Uterus (tissue), 2 donors: ENCODE measurements at regions not wholly inside any gene's neighbourhood (a gene's known extent, or its start where the extent isn't known, plus 50 kb on each side); places are given as distances from the start of the nearest gene placed in this dataset.

Experiments
- POLR2A ChIP-seq, 2 donors: fragments of 450-650 bp; IDR thresholded peaks; one replicate each; pipeline ENCODE4 v1.6.1; 2016; ENCODE audit warnings: antibody characterized with exemption in 2 of 2, mild to moderate bottlenecking in 1 of 2, moderate library complexity in 1 of 2
- TF ChIP-seq, protein P1 (sequence below), 4 experiments: fragments of 200-600 bp in 2 of 4; fragments of 450-650 bp in 2 of 4; sonication (generic) in 2 of 4; IDR thresholded peaks; one replicate each; pipeline ENCODE4 v1.5.1; 2016 to 2019; ENCODE audit warnings: antibody characterized with exemption in 4 of 4, mild to moderate bottlenecking in 2 of 4, moderate library complexity in 1 of 4

DNA sequence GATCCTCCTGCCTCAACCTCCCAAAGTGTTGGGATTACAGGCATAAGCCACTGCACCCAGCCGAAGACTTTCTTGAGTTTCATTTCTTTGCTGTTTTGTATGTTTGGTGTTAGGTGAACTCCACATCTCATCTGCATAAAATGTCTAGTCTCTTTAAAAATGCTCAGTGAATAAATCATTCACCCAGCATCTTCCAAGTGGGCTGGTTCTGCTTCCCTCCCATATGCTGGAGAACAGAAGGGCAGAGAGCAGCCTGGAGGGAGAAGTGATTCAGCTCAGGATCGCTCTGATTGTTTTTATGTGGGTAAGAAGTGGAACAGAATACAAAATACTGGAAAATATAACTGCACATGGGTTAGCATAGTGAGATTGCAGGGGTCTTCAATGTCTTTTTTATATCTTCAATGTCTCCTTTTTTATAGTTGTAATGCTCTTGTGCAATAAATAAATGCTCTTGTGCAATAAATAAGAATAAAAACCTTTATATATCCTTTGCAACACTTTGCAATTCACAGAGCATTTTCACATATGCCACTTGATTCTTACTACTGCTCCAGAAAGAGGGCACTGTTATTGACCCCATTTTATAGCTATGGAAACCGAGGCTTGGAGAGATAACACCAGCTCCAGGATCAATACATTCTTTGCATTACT is 253.0 kb upstream of the NCKAP5 start:
- no peak for TF ChIP-seq POLR2A (IDR thresholded peaks at IDR 0.05)
- TF ChIP-seq, protein P1, sequence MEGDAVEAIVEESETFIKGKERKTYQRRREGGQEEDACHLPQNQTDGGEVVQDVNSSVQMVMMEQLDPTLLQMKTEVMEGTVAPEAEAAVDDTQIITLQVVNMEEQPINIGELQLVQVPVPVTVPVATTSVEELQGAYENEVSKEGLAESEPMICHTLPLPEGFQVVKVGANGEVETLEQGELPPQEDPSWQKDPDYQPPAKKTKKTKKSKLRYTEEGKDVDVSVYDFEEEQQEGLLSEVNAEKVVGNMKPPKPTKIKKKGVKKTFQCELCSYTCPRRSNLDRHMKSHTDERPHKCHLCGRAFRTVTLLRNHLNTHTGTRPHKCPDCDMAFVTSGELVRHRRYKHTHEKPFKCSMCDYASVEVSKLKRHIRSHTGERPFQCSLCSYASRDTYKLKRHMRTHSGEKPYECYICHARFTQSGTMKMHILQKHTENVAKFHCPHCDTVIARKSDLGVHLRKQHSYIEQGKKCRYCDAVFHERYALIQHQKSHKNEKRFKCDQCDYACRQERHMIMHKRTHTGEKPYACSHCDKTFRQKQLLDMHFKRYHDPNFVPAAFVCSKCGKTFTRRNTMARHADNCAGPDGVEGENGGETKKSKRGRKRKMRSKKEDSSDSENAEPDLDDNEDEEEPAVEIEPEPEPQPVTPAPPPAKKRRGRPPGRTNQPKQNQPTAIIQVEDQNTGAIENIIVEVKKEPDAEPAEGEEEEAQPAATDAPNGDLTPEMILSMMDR (IDR thresholded peaks at IDR 0.05) = no peak
